ENCODE measurements at regions not wholly inside any gene's neighbourhood (a gene's known extent, or its start where the extent isn't known, plus 50 kb on each side); places are given as distances from the start of the nearest gene placed in this dataset.
A peak's percentile ranks its signal among the peaks of the same experiment; 100 is the strongest.

GRCh38 chr3:178181784-178182183 is 354.5 kb upstream of the KCNMB2 start:
- H3K27me3 Mint-ChIP-seq = peaks cover 0 to 2% of the 10 kb centered on the region in 2 donors
- CTCF ChIA-PET = no interaction called here
- no peaks in the 10 kb centered on the region for H3K4me1 Mint-ChIP-seq
- ATAC-seq (replicated peaks in 1 of 4) = no peak
- no peak overlapping the region for H3K4me3 Mint-ChIP-seq
- H3K27ac Mint-ChIP-seq = no peak overlapping the region
- POLR2A ChIA-PET = no interaction called here
- Histone ChIP-seq H3K36me3 (ENCODE audit: control insufficient read depth in 2 of 2, extremely low read depth in 1 of 2, insufficient read depth in 1 of 2, low read length in 1 of 2) (no peaks in the 10 kb centered on the region), H3K4me3 (ENCODE audit: control insufficient read depth in 1 of 2, extremely low read depth in 1 of 2, low read length in 1 of 2) (no peak overlapping the region), H3K4me1 (ENCODE audit: control insufficient read depth in 1 of 2, extremely low read depth in 1 of 2, insufficient read depth in 2 of 2, low read length in 2 of 2) (no peaks in the 10 kb centered on the region), H3K27ac (ENCODE audit: low read length) (no peak overlapping the region), H3K9me3 (no peaks in the 10 kb centered on the region), H3K27me3 (replicated peaks in 1 of 2; ENCODE audit: control insufficient read depth in 2 of 2, extremely low read depth in 1 of 2, insufficient read depth in 2 of 2, low read length in 1 of 2) (no peaks in the 10 kb centered on the region)
- H3K9me3 Mint-ChIP-seq = no peaks in the 10 kb centered on the region
- DNase-seq = no peak
- WGBS (ENCODE audit: insufficient coverage) = 81% methylated on average over 2 of the region's 4 CpGs
- H3K36me3 Mint-ChIP-seq = no peaks in the 10 kb centered on the region

GRCh38 chr3:178182337-178182779 is 353.9 kb upstream of the KCNMB2 start:
- no peaks in the 10 kb centered on the region for H3K4me1 Mint-ChIP-seq
- no peak overlapping the region for H3K27ac ChIP-seq (ENCODE audit: low read length)
- no peak overlapping the region for H3K27ac Mint-ChIP-seq
- POLR2A ChIA-PET = no interaction called here
- no peaks in the 10 kb centered on the region for H3K9me3 Mint-ChIP-seq
- no peak overlapping the region for H3K4me3 Mint-ChIP-seq
- 89% methylated on average over 4 of the region's 5 CpGs for WGBS (ENCODE audit: insufficient coverage)
- H3K27me3 Mint-ChIP-seq = peaks cover 0 to 2% of the 10 kb centered on the region in 2 donors
- no peak for DNase-seq
- H3K36me3 ChIP-seq (ENCODE audit: control insufficient read depth in 2 of 2, extremely low read depth in 1 of 2, insufficient read depth in 1 of 2, low read length in 1 of 2) = no peaks in the 10 kb centered on the region
- H3K27me3 ChIP-seq (replicated peaks in 1 of 2; ENCODE audit: control insufficient read depth in 2 of 2, extremely low read depth in 1 of 2, insufficient read depth in 2 of 2, low read length in 1 of 2) = no peaks in the 10 kb centered on the region
- CTCF ChIA-PET = no interaction called here
- ATAC-seq (replicated peaks in 1 of 4) = no peak
- H3K9me3 ChIP-seq = no peaks in the 10 kb centered on the region
- no peaks in the 10 kb centered on the region for H3K4me1 ChIP-seq (ENCODE audit: control insufficient read depth in 1 of 2, extremely low read depth in 1 of 2, insufficient read depth in 2 of 2, low read length in 2 of 2)
- no peak overlapping the region for H3K4me3 ChIP-seq (ENCODE audit: control insufficient read depth in 1 of 2, extremely low read depth in 1 of 2, low read length in 1 of 2)
- no peaks in the 10 kb centered on the region for H3K36me3 Mint-ChIP-seq

- ChIA-PET POLR2A (no interaction called here), CTCF (no interaction called here)
- H3K36me3 Mint-ChIP-seq = no peaks in the 10 kb centered on the region
- H3K36me3 ChIP-seq (ENCODE audit: control insufficient read depth in 2 of 2, extremely low read depth in 1 of 2, insufficient read depth in 1 of 2, low read length in 1 of 2) = no peaks in the 10 kb centered on the region
- no peak overlapping the region for H3K4me3 Mint-ChIP-seq
- H3K27ac Mint-ChIP-seq = no peak overlapping the region
- WGBS (ENCODE audit: insufficient coverage) = no CpG with 5 or more reads among the region's 2 CpGs
- no peak overlapping the region for H3K4me3 ChIP-seq (ENCODE audit: control insufficient read depth in 1 of 2, extremely low read depth in 1 of 2, low read length in 1 of 2)
- H3K27ac ChIP-seq (ENCODE audit: low read length) = no peak overlapping the region
- H3K27me3 ChIP-seq (replicated peaks in 1 of 2; ENCODE audit: control insufficient read depth in 2 of 2, extremely low read depth in 1 of 2, insufficient read depth in 2 of 2, low read length in 1 of 2) = no peaks in the 10 kb centered on the region
- no peaks in the 10 kb centered on the region for H3K9me3 ChIP-seq
- no peak for ATAC-seq (replicated peaks in 1 of 4)
- no peaks in the 10 kb centered on the region for H3K9me3 Mint-ChIP-seq
- DNase-seq = no peak
- peaks cover 0 to 2% of the 10 kb centered on the region in 2 donors for H3K27me3 Mint-ChIP-seq
- no peaks in the 10 kb centered on the region for H3K4me1 ChIP-seq (ENCODE audit: control insufficient read depth in 1 of 2, extremely low read depth in 1 of 2, insufficient read depth in 2 of 2, low read length in 2 of 2)
- no peaks in the 10 kb centered on the region for H3K4me1 Mint-ChIP-seq
Measured at GRCh38 chr3:178184833-178185232, 351.4 kb upstream of the KCNMB2 start.

- peaks cover 0 to 2% of the 10 kb centered on the region in 2 donors for H3K27me3 Mint-ChIP-seq
- ChIA-PET POLR2A (no interaction called here), CTCF (no interaction called here)
- no peaks in the 10 kb centered on the region for H3K36me3 ChIP-seq (ENCODE audit: control insufficient read depth in 2 of 2, extremely low read depth in 1 of 2, insufficient read depth in 1 of 2, low read length in 1 of 2)
- no peaks in the 10 kb centered on the region for H3K36me3 Mint-ChIP-seq
- H3K4me3 Mint-ChIP-seq = no peak overlapping the region
- DNase-seq (no peak), ATAC-seq (replicated peaks in 1 of 4) (no peak)
- H3K4me1 ChIP-seq (ENCODE audit: control insufficient read depth in 1 of 2, extremely low read depth in 1 of 2, insufficient read depth in 2 of 2, low read length in 2 of 2) = no peaks in the 10 kb centered on the region
- no peaks in the 10 kb centered on the region for H3K4me1 Mint-ChIP-seq
- no peak overlapping the region for H3K27ac Mint-ChIP-seq
- H3K4me3 ChIP-seq (ENCODE audit: control insufficient read depth in 1 of 2, extremely low read depth in 1 of 2, low read length in 1 of 2) = no peak overlapping the region
- no peak overlapping the region for H3K27ac ChIP-seq (ENCODE audit: low read length)
- H3K27me3 ChIP-seq (replicated peaks in 1 of 2; ENCODE audit: control insufficient read depth in 2 of 2, extremely low read depth in 1 of 2, insufficient read depth in 2 of 2, low read length in 1 of 2) = no peaks in the 10 kb centered on the region
- H3K9me3 Mint-ChIP-seq = no peaks in the 10 kb centered on the region
- no peaks in the 10 kb centered on the region for H3K9me3 ChIP-seq
- WGBS (ENCODE audit: insufficient coverage) = no CpG with 5 or more reads among the region's 4 CpGs
Measured at GRCh38 chr3:178186666-178187065, 349.6 kb upstream of the KCNMB2 start.

- ChIA-PET CTCF (interaction anchor here in 1 of 2 donors (0.6 kb wide), 1 partner anchor 1043 kb away, joined by 3 read pairs; no protein-coding TSS in a partner anchor), POLR2A (no interaction called here)
- Mint-ChIP-seq H3K4me3 (no peak overlapping the region), H3K36me3 (no peaks in the 10 kb centered on the region), H3K27ac (no peak overlapping the region), H3K9me3 (no peaks in the 10 kb centered on the region), H3K27me3 (no peaks in the 10 kb centered on the region), H3K4me1 (peaks cover 4 to 6% (median 6%) of the 10 kb centered on the region in 3 donors)
- no peak for ATAC-seq (replicated peaks in 1 of 4)
- no peaks in the 10 kb centered on the region for H3K4me1 ChIP-seq (ENCODE audit: control insufficient read depth in 1 of 2, extremely low read depth in 1 of 2, insufficient read depth in 2 of 2, low read length in 2 of 2)
- no peak overlapping the region for H3K27ac ChIP-seq (ENCODE audit: low read length)
- H3K9me3 ChIP-seq = no peaks in the 10 kb centered on the region
- WGBS (ENCODE audit: insufficient coverage) = 100% methylated on average over 2 of the region's 3 CpGs
- no peaks in the 10 kb centered on the region for H3K36me3 ChIP-seq (ENCODE audit: control insufficient read depth in 2 of 2, extremely low read depth in 1 of 2, insufficient read depth in 1 of 2, low read length in 1 of 2)
- H3K27me3 ChIP-seq (replicated peaks in 1 of 2; ENCODE audit: control insufficient read depth in 2 of 2, extremely low read depth in 1 of 2, insufficient read depth in 2 of 2, low read length in 1 of 2) = no peaks in the 10 kb centered on the region
- no peak for DNase-seq
- no peak overlapping the region for H3K4me3 ChIP-seq (ENCODE audit: control insufficient read depth in 1 of 2, extremely low read depth in 1 of 2, low read length in 1 of 2)
Measured at GRCh38 chr3:178189854-178190253, 346.4 kb upstream of the KCNMB2 start.

- no peak overlapping the region for H3K4me3 ChIP-seq (ENCODE audit: control insufficient read depth in 1 of 2, extremely low read depth in 1 of 2, low read length in 1 of 2)
- H3K36me3 ChIP-seq (ENCODE audit: control insufficient read depth in 2 of 2, extremely low read depth in 1 of 2, insufficient read depth in 1 of 2, low read length in 1 of 2) = no peaks in the 10 kb centered on the region
- H3K9me3 Mint-ChIP-seq = no peaks in the 10 kb centered on the region
- POLR2A ChIA-PET = no interaction called here
- H3K4me1 Mint-ChIP-seq = peaks cover 4 to 6% (median 6%) of the 10 kb centered on the region in 3 donors
- WGBS (ENCODE audit: insufficient coverage) = no CpG with 5 or more reads among the region's 1 CpG
- no peak for DNase-seq
- H3K36me3 Mint-ChIP-seq = no peaks in the 10 kb centered on the region
- H3K9me3 ChIP-seq = no peaks in the 10 kb centered on the region
- peak in 1 of 4 experiments; percentile 23 for ATAC-seq (replicated peaks in 1 of 4)
- H3K27ac ChIP-seq (ENCODE audit: low read length) = no peak overlapping the region
- H3K27ac Mint-ChIP-seq = no peak overlapping the region
- no peaks in the 10 kb centered on the region for H3K4me1 ChIP-seq (ENCODE audit: control insufficient read depth in 1 of 2, extremely low read depth in 1 of 2, insufficient read depth in 2 of 2, low read length in 2 of 2)
- no peaks in the 10 kb centered on the region for H3K27me3 ChIP-seq (replicated peaks in 1 of 2; ENCODE audit: control insufficient read depth in 2 of 2, extremely low read depth in 1 of 2, insufficient read depth in 2 of 2, low read length in 1 of 2)
- no peaks in the 10 kb centered on the region for H3K27me3 Mint-ChIP-seq
- H3K4me3 Mint-ChIP-seq = no peak overlapping the region
- CTCF ChIA-PET = no interaction called here
Measured at GRCh38 chr3:178193846-178194245, 342.4 kb upstream of the KCNMB2 start.

- H3K36me3 ChIP-seq (ENCODE audit: control insufficient read depth in 2 of 2, extremely low read depth in 1 of 2, insufficient read depth in 1 of 2, low read length in 1 of 2) = no peaks in the 10 kb centered on the region
- H3K4me1 Mint-ChIP-seq = peaks cover 4 to 6% (median 6%) of the 10 kb centered on the region in 3 donors
- ATAC-seq (replicated peaks in 1 of 4) = no peak
- no peak overlapping the region for H3K27ac ChIP-seq (ENCODE audit: low read length)
- H3K36me3 Mint-ChIP-seq = no peaks in the 10 kb centered on the region
- H3K4me3 ChIP-seq (ENCODE audit: control insufficient read depth in 1 of 2, extremely low read depth in 1 of 2, low read length in 1 of 2) = no peak overlapping the region
- H3K4me1 ChIP-seq (ENCODE audit: control insufficient read depth in 1 of 2, extremely low read depth in 1 of 2, insufficient read depth in 2 of 2, low read length in 2 of 2) = no peaks in the 10 kb centered on the region
- H3K9me3 ChIP-seq = no peaks in the 10 kb centered on the region
- H3K27me3 Mint-ChIP-seq = no peaks in the 10 kb centered on the region
- H3K27me3 ChIP-seq (replicated peaks in 1 of 2; ENCODE audit: control insufficient read depth in 2 of 2, extremely low read depth in 1 of 2, insufficient read depth in 2 of 2, low read length in 1 of 2) = no peaks in the 10 kb centered on the region
- H3K4me3 Mint-ChIP-seq = no peak overlapping the region
- DNase-seq = no peak
- no peak overlapping the region for H3K27ac Mint-ChIP-seq
- H3K9me3 Mint-ChIP-seq = no peaks in the 10 kb centered on the region
- ChIA-PET POLR2A (no interaction called here), CTCF (no interaction called here)
- WGBS (ENCODE audit: insufficient coverage) = 60% methylated on average over 1 of the region's 4 CpGs
Measured at GRCh38 chr3:178194539-178194938, 341.7 kb upstream of the KCNMB2 start.
